ENCODE measurements at regions not wholly inside any gene's neighbourhood (a gene's known extent, or its start where the extent isn't known, plus 50 kb on each side); places are given as distances from the start of the nearest gene placed in this dataset.

DNA sequence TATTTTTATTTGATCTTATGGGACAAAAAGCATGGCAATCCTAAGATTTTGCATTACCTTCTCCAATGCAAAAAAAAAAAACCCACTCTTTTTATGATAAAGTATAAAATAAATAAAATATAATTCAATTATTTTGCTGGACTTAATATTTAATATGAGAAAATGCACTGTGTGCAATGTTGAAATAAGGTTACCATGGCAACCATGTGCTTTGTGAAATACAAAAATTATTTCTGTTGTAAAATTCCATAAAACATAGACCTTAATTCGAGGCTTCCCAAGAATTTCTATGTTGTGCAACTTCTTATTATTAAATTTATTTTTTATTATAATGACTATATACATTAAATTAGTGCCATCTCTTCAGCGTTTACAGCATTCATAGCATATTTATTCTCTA lies 989.5 kb downstream of the MRPL39 start:
- TF ChIP-seq, protein P1, sequence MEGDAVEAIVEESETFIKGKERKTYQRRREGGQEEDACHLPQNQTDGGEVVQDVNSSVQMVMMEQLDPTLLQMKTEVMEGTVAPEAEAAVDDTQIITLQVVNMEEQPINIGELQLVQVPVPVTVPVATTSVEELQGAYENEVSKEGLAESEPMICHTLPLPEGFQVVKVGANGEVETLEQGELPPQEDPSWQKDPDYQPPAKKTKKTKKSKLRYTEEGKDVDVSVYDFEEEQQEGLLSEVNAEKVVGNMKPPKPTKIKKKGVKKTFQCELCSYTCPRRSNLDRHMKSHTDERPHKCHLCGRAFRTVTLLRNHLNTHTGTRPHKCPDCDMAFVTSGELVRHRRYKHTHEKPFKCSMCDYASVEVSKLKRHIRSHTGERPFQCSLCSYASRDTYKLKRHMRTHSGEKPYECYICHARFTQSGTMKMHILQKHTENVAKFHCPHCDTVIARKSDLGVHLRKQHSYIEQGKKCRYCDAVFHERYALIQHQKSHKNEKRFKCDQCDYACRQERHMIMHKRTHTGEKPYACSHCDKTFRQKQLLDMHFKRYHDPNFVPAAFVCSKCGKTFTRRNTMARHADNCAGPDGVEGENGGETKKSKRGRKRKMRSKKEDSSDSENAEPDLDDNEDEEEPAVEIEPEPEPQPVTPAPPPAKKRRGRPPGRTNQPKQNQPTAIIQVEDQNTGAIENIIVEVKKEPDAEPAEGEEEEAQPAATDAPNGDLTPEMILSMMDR (IDR thresholded peaks at IDR 0.05; ENCODE audit: low read depth, low read length) = no peak
- in situ Hi-C loops (cut with HindIII; ENCODE audit: low sequenced_read_pairs) = no loop called here
- DNase-seq (ENCODE audit: low read depth, low spot score) = no peak
- no peak overlapping the region for H3K4me3 ChIP-seq (ENCODE audit: low read depth, low read length)

DNA sequence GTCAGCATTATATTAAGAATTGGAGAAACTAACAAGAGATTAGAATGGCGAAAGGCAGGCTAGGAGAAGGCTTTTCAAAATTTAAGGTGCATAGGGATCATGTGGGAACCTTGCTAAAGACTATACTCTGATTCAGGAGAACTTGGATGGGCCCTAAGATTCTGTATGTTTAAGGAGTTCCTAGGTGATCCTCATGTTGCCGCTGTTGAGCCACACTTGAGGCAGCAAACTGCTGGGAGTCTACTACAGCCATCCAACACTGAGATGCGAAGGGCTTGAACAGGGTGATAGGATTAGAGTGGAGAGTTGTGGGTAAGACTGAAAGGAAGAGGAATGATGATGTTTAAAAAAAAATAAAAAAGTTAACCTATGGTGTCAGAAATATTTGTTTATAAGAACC lies 1013.2 kb downstream of the MRPL39 start:
- in situ Hi-C loops (cut with HindIII; ENCODE audit: low sequenced_read_pairs) = no loop called here
- H3K4me3 ChIP-seq (ENCODE audit: low read depth, low read length) = no peak overlapping the region
- no peak for DNase-seq (ENCODE audit: low read depth, low spot score)
- TF ChIP-seq, protein P1 (IDR thresholded peaks at IDR 0.05; ENCODE audit: low read depth, low read length) = no peak

DNA sequence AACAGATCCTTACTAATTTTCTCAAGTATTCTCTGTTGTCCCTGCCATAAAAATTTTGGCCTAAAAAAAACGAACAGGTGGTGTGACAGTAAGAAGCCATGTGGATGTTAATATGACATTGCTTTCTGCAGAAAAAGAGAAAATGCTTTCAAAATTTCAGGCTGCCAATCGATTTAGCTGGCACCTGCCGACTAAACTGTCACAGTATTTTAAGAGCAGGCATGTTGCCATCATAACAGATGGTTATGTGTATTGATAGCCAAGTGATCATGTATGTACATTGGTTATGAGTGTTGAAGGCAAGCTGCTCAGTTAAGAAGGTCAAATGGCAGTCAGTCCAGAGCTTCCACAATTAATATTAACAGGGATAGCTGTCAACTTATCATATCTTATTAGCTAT lies 1017.0 kb downstream of the MRPL39 start:
- H3K4me3 ChIP-seq (ENCODE audit: low read depth, low read length) = no peak overlapping the region
- DNase-seq (ENCODE audit: low read depth, low spot score) = no peak
- TF ChIP-seq, protein P1 (IDR thresholded peaks at IDR 0.05; ENCODE audit: low read depth, low read length) = no peak
- in situ Hi-C loops (cut with HindIII; ENCODE audit: low sequenced_read_pairs) = no loop called here

DNA sequence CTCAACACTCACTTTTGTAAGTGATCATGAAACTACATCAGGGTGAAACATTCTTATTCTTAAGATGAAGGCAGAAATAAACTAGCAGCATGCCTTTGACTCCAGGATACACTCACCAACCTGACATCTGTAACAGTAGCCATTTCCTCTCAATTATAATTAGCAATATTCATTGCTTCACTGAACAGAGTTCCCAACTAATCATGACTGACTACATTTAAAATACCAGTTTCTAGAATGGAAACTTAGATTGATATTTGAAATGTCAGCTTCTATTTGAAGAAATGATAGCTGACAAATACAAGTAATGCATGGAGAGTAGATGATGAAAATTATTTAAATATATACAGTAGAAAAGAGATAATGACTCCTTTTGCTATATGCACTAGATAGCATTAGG lies 1023.8 kb downstream of the MRPL39 start:
- H3K4me3 ChIP-seq (ENCODE audit: low read depth, low read length) = no peak overlapping the region
- in situ Hi-C loops (cut with HindIII; ENCODE audit: low sequenced_read_pairs) = no loop called here
- TF ChIP-seq, protein P1 (IDR thresholded peaks at IDR 0.05; ENCODE audit: low read depth, low read length) = no peak
- no peak for DNase-seq (ENCODE audit: low read depth, low spot score)

DNA sequence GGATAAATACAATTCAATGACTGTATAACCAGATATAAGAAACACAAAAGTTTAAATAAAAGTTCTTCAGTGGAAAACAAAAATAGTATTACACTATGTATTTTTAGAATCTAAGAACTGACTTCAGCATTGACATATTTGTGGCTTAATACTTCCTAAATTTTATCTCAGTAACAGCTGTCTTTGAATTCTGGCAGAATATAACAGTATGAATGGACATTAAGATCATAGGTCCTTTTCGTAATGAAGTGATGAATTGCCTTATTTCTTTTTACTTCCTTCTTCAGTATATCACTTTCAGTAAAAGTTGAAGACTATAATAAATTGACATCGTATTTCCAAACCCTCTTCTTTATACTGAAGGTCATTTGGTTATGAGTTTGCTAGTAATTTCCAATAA lies 1030.0 kb downstream of the MRPL39 start:
- H3K4me3 ChIP-seq (ENCODE audit: low read depth, low read length) = no peak overlapping the region
- no peak for DNase-seq (ENCODE audit: low read depth, low spot score)
- in situ Hi-C loops (cut with HindIII; ENCODE audit: low sequenced_read_pairs) = no loop called here
- TF ChIP-seq, protein P1 (IDR thresholded peaks at IDR 0.05; ENCODE audit: low read depth, low read length) = no peak

DNA sequence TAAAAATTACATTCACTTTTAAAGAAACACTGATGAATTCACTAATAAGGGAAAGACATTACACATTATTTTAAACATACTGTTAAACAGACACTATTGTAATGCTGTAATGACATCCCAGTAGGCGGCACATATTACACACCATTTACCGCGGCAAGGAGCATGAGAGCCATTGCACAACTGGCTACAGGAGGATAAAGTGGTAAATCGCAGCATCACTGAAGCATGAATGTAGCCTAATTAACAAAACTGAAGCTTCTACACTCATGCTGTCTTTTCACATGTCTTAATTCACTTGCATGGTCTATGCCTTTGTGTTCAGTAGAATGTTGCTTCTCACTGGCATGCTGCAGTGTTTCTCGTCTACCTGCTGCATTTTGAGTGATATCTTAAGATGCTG lies 1046.0 kb downstream of the MRPL39 start:
- in situ Hi-C loops (cut with HindIII; ENCODE audit: low sequenced_read_pairs) = no loop called here
- DNase-seq (ENCODE audit: low read depth, low spot score) = no peak
- TF ChIP-seq, protein P1 (IDR thresholded peaks at IDR 0.05; ENCODE audit: low read depth, low read length) = no peak
- no peak overlapping the region for H3K4me3 ChIP-seq (ENCODE audit: low read depth, low read length)

DNA sequence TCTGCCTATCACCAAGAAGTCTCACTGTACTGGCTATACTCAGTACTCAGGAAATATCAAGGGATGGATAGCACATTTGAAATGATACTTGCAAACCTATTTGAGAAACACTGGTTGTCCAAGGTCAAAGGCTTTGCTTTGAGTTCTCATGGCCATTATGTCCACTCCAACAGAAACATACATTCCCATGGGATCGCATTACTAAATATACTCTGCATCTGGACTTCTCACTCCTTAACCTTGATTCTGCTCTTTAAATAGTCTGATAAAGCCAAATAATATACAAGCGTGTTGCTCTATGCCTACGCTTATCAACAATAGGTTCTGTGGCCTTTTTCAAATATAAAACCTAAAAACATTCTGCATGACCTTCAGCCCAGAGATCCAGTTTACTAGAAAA lies 1054.8 kb downstream of the MRPL39 start:
- TF ChIP-seq, protein P1 (IDR thresholded peaks at IDR 0.05; ENCODE audit: low read depth, low read length) = no peak
- no peak overlapping the region for H3K4me3 ChIP-seq (ENCODE audit: low read depth, low read length)
- in situ Hi-C loops (cut with HindIII; ENCODE audit: low sequenced_read_pairs) = no loop called here
- no peak for DNase-seq (ENCODE audit: low read depth, low spot score)
